ENCODE measurements at regions not wholly inside any gene's neighbourhood (a gene's known extent, or its start where the extent isn't known, plus 50 kb on each side); places are given as distances from the start of the nearest gene placed in this dataset.

DNA sequence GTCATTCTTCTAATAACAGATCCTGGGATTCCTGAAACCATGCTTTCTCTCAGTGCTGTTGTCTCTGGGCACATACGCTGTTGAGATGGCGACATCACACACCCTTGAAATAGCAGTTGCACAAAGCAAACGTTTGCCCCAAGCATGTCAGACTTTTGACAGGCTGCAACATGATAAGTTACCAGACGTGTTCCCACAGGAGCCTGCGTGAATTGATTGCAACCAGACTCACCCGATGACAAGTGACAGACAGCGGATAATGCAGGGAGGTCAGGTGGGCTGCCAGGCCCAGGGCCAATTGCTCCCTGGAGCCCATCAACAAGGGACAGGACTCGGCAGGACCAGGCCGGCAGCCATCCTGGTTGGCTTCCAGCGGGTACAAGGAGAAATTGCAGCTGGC lies 310.9 kb downstream of the SIPA1L2 start (continued):
- TF ChIP-seq, protein P1, sequence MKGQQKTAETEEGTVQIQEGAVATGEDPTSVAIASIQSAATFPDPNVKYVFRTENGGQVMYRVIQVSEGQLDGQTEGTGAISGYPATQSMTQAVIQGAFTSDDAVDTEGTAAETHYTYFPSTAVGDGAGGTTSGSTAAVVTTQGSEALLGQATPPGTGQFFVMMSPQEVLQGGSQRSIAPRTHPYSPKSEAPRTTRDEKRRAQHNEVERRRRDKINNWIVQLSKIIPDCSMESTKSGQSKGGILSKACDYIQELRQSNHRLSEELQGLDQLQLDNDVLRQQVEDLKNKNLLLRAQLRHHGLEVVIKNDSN (IDR thresholded peaks at IDR 0.05; ENCODE audit: borderline replicate concordance, low read depth), result no peak
- TF ChIP-seq FOXM1 (IDR thresholded peaks at IDR 0.05; ENCODE audit: low read depth) (no peak), FOSL2 (IDR thresholded peaks at IDR 0.05; ENCODE audit: borderline replicate concordance, low read depth) (no peak), YY1 (IDR thresholded peaks at IDR 0.05; ENCODE audit: low read depth) (no peak), RAD21 (IDR thresholded peaks at IDR 0.05; ENCODE audit: low read length) (peak; percentile 18; the same call in 1 of the 2 replicates), TAF1 (IDR thresholded peaks at IDR 0.05; ENCODE audit: borderline replicate concordance, low read depth, low read length) (no peak), RFX5 (IDR thresholded peaks at IDR 0.05; ENCODE audit: low read length) (no peak), JUND (IDR thresholded peaks at IDR 0.05) (no peak), NRF1 (IDR thresholded peaks at IDR 0.05; ENCODE audit: low read depth, low read length) (no peak), GABPA (IDR thresholded peaks at IDR 0.05; ENCODE audit: low read depth) (no peak), TEAD4 (IDR thresholded peaks at IDR 0.05; ENCODE audit: borderline replicate concordance, insufficient read depth) (no peak), SIN3A (IDR thresholded peaks at IDR 0.05; ENCODE audit: borderline replicate concordance, low read depth, low read length) (no peak), GATA2 (CRISPR knock-in tag; IDR thresholded peaks at IDR 0.05) (peak; percentile 87)
- TF ChIP-seq, protein P2, sequence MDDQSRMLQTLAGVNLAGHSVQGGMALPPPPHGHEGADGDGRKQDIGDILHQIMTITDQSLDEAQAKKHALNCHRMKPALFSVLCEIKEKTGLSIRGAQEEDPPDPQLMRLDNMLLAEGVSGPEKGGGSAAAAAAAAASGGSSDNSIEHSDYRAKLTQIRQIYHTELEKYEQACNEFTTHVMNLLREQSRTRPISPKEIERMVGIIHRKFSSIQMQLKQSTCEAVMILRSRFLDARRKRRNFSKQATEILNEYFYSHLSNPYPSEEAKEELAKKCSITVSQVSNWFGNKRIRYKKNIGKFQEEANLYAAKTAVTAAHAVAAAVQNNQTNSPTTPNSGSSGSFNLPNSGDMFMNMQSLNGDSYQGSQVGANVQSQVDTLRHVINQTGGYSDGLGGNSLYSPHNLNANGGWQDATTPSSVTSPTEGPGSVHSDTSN (IDR thresholded peaks at IDR 0.05), result no peak

DNA sequence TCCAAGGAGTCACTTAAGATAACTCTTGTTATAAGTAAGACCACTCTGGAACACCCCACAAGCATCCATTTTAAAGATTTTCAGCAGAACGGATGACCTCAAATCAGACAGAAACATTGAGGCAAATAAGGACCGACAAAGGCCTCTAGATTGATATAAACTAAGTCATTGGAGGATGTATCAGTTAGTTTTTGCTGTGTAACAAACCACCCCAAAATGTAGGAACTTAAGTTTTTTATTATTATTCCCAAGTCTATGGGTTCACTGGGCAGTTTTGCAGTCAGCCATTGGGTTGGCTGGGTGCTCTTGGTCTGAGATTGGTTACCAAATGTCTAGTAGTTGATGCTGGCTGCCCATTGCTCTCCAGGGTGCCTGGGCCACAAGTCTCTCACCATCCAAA lies 311.8 kb downstream of the SIPA1L2 start:
- ChIA-PET POLR2A (no interaction called here), CTCF (no interaction called here)
- no peaks in the 10 kb centered on the region for H3F3A ChIP-seq (replicated peaks; ENCODE audit: insufficient read depth)

More for the DNA sequence above, 311.8 kb downstream of the SIPA1L2 start:
- no peaks in the 10 kb centered on the region for H3K27me3 ChIP-seq (ENCODE audit: insufficient read depth)
- H2AFZ ChIP-seq (ENCODE audit: low read depth), result no peak overlapping the region
- H3K36me3 ChIP-seq (replicated peaks in 1 of 2; ENCODE audit: control insufficient read depth in 1 of 2, insufficient read depth in 2 of 2, low read length in 1 of 2), result no peaks in the 10 kb centered on the region
- H3K4me1 ChIP-seq (ENCODE audit: control insufficient read depth in 1 of 2, insufficient read depth in 2 of 2, low read depth in 1 of 2, low read length in 1 of 2), result peaks cover 0 to 12% of the 10 kb centered on the region in 2 experiments; a peak in 2 of 4 replicates
- no peak for DNase-seq
- no peaks in the 10 kb centered on the region for H3K9me3 ChIP-seq
- TF ChIP-seq, protein P2 (IDR thresholded peaks at IDR 0.05), result no peak
- no peak for TF ChIP-seq TAF1 (IDR thresholded peaks at IDR 0.05; ENCODE audit: borderline replicate concordance, low read depth, low read length)
- no peak for TF ChIP-seq MXI1 (IDR thresholded peaks at IDR 0.05; ENCODE audit: low read depth, low read length)
- no peak for TF ChIP-seq TCF12 (IDR thresholded peaks at IDR 0.05)
- no peak for TF ChIP-seq FOSL2 (IDR thresholded peaks at IDR 0.05; ENCODE audit: borderline replicate concordance, low read depth)
- no peak for TF ChIP-seq RFX5 (IDR thresholded peaks at IDR 0.05; ENCODE audit: low read length)
- TF ChIP-seq EZH2phosphoT487 (IDR thresholded peaks at IDR 0.05; ENCODE audit: borderline replicate concordance, low read depth), result no peak
- TF ChIP-seq TEAD4 (IDR thresholded peaks at IDR 0.05; ENCODE audit: borderline replicate concordance, insufficient read depth), result no peak
- no peak for TF ChIP-seq MEF2A (IDR thresholded peaks at IDR 0.05; ENCODE audit: borderline replicate concordance, low read depth)
- TF ChIP-seq, protein P3, sequence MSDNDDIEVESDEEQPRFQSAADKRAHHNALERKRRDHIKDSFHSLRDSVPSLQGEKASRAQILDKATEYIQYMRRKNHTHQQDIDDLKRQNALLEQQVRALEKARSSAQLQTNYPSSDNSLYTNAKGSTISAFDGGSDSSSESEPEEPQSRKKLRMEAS (IDR thresholded peaks at IDR 0.05; ENCODE audit: low read depth), result no peak
- TF ChIP-seq CHD2 (IDR thresholded peaks at IDR 0.05; ENCODE audit: low read length, partially characterized antibody), result no peak
- TF ChIP-seq GABPA (IDR thresholded peaks at IDR 0.05; ENCODE audit: low read depth), result no peak
- TF ChIP-seq GATA2 (CRISPR knock-in tag; IDR thresholded peaks at IDR 0.05), result no peak
- TF ChIP-seq YY1 (IDR thresholded peaks at IDR 0.05; ENCODE audit: low read depth), result no peak
- TF ChIP-seq, protein P1 (IDR thresholded peaks at IDR 0.05; ENCODE audit: borderline replicate concordance, low read depth), result no peak
- no peak for TF ChIP-seq SIN3A (IDR thresholded peaks at IDR 0.05; ENCODE audit: borderline replicate concordance, low read depth, low read length)
- no peak for TF ChIP-seq FOXJ3 (CRISPR knock-in tag; IDR thresholded peaks at IDR 0.05)
- TF ChIP-seq, protein P4, sequence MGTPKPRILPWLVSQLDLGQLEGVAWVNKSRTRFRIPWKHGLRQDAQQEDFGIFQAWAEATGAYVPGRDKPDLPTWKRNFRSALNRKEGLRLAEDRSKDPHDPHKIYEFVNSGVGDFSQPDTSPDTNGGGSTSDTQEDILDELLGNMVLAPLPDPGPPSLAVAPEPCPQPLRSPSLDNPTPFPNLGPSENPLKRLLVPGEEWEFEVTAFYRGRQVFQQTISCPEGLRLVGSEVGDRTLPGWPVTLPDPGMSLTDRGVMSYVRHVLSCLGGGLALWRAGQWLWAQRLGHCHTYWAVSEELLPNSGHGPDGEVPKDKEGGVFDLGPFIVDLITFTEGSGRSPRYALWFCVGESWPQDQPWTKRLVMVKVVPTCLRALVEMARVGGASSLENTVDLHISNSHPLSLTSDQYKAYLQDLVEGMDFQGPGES (IDR thresholded peaks at IDR 0.05; ENCODE audit: low read depth, low read length), result no peak
- TF ChIP-seq RXRA (IDR thresholded peaks at IDR 0.05; ENCODE audit: borderline replicate concordance, low read depth), result no peak
- TF ChIP-seq, protein P5, sequence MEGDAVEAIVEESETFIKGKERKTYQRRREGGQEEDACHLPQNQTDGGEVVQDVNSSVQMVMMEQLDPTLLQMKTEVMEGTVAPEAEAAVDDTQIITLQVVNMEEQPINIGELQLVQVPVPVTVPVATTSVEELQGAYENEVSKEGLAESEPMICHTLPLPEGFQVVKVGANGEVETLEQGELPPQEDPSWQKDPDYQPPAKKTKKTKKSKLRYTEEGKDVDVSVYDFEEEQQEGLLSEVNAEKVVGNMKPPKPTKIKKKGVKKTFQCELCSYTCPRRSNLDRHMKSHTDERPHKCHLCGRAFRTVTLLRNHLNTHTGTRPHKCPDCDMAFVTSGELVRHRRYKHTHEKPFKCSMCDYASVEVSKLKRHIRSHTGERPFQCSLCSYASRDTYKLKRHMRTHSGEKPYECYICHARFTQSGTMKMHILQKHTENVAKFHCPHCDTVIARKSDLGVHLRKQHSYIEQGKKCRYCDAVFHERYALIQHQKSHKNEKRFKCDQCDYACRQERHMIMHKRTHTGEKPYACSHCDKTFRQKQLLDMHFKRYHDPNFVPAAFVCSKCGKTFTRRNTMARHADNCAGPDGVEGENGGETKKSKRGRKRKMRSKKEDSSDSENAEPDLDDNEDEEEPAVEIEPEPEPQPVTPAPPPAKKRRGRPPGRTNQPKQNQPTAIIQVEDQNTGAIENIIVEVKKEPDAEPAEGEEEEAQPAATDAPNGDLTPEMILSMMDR (IDR thresholded peaks at IDR 0.05), result no peak
- H3K4me2 ChIP-seq, result no peak overlapping the region
- no peak overlapping the region for H3K27ac ChIP-seq (ENCODE audit: low read depth in 2 of 2, low read length in 1 of 2)
- H3K79me2 ChIP-seq (ENCODE audit: insufficient read depth), result no peaks in the 10 kb centered on the region
- 47% methylated on average over 2 of the region's 2 CpGs for WGBS (ENCODE audit: low lambda C conversion rate)
- no peaks in the 10 kb centered on the region for H3K9me2 ChIP-seq
- no peak overlapping the region for H3K4me3 ChIP-seq (ENCODE audit: low read depth in 2 of 2, low read length in 1 of 2)
- H4K20me1 ChIP-seq (ENCODE audit: insufficient read depth), result no peaks in the 10 kb centered on the region
- no peak overlapping the region for H3K9ac ChIP-seq

Measured in SK-N-SH (cell line).